ENCODE measurements at regions not wholly inside any gene's neighbourhood (a gene's known extent, or its start where the extent isn't known, plus 50 kb on each side); places are given as distances from the start of the nearest gene placed in this dataset.

- 96% methylated on average over 5 of the region's 5 CpGs; no CpG with 5 or more reads in 1 of the 2 experiments for WGBS, 2 experiments (ENCODE audit: extremely low coverage in 1 of 2, insufficient coverage in 1 of 2, insufficient read length in 1 of 2, insufficient replicate concordance in 2 of 2, low coverage in 1 of 2, low lambda C conversion rate in 2 of 2, missing lambda C conversion rate in 1 of 2)
- DNase-seq (ENCODE audit: low read depth in 1 of 2, low spot score in 2 of 2) = no peak
- no peaks in the 10 kb centered on the region for H3K4me1 ChIP-seq (replicated peaks in 1 of 4; ENCODE audit: control insufficient read depth in 3 of 4, insufficient read depth in 4 of 4, low read length in 3 of 4)
- H3K9ac ChIP-seq (replicated peaks in 1 of 4; ENCODE audit: extremely low read depth in 1 of 4, low read depth in 3 of 4, low read length in 3 of 4) = no peak overlapping the region
- no peak overlapping the region for H2BK15ac ChIP-seq (ENCODE audit: low read length)
- H2BK5ac ChIP-seq (ENCODE audit: low read depth, low read length) = no peak overlapping the region
- no peak overlapping the region for H4K5ac ChIP-seq (ENCODE audit: insufficient read length, low read depth, low read length)
- no peak overlapping the region for H2BK120ac ChIP-seq (replicated peaks; ENCODE audit: low read depth, low read length)
- no peak overlapping the region for H3K18ac ChIP-seq (ENCODE audit: extremely low read depth, low read length)
- no peak overlapping the region for H2BK12ac ChIP-seq (ENCODE audit: low read depth, low read length)
- no peaks in the 10 kb centered on the region for H3K23me2 ChIP-seq (ENCODE audit: low read depth, low read length)
- H3K9me3 ChIP-seq (ENCODE audit: insufficient read depth in 2 of 2, low read depth in 1 of 2, low read length in 1 of 2) = no peaks in the 10 kb centered on the region
- no peak overlapping the region for H3K14ac ChIP-seq (ENCODE audit: insufficient read length)
- no peak overlapping the region for H2BK20ac ChIP-seq (ENCODE audit: low read length)
- no peaks in the 10 kb centered on the region for H3K27me3 ChIP-seq (replicated peaks in 1 of 4; ENCODE audit: control insufficient read depth in 3 of 4, extremely low read depth in 1 of 4, insufficient read depth in 3 of 4, low read length in 3 of 4)
- no peak overlapping the region for H3K27ac ChIP-seq (ENCODE audit: low read depth, low read length)
- ChIA-PET POLR2A (ENCODE audit: partially characterized antibody) (no interaction called here), CTCF (ENCODE audit: partially characterized antibody) (interaction anchor here (1.1 to 1.5 kb wide), 2 partner anchors 14 to 26 kb away, joined by 3 to 5 read pairs; no protein-coding TSS in a partner anchor)
- no peak overlapping the region for H4K91ac ChIP-seq (replicated peaks; ENCODE audit: insufficient read length, low read length)
- no peak overlapping the region for H3K4me3 ChIP-seq (ENCODE audit: extremely low read depth in 1 of 4, insufficient read depth in 2 of 4, low read depth in 3 of 4, low read length in 4 of 4)
- no peak overlapping the region for H3K4me2 ChIP-seq (ENCODE audit: insufficient read depth in 1 of 2, low read depth in 2 of 2, low read length in 2 of 2)
- H4K8ac ChIP-seq (ENCODE audit: extremely low read depth, insufficient read depth, low read length) = no peak overlapping the region
- no peak overlapping the region for H3K56ac ChIP-seq (replicated peaks; ENCODE audit: insufficient read length, low read depth, low read length)
- TF ChIP-seq HDAC2 (IDR thresholded peaks at IDR 0.05; ENCODE audit: borderline replicate concordance in 1 of 2, low read depth in 2 of 2, low read length in 2 of 2) (no peak), USF2 (IDR thresholded peaks at IDR 0.05; ENCODE audit: low read length) (no peak), BRCA1 (IDR thresholded peaks at IDR 0.05; ENCODE audit: low read depth, low read length) (no peak), CBX8 (IDR thresholded peaks at IDR 0.05; ENCODE audit: borderline replicate concordance, low read depth, low read length) (no peak), TBP (IDR thresholded peaks at IDR 0.05; ENCODE audit: low read depth, low read length) (no peak), ZNF274 (IDR thresholded peaks at IDR 0.05; ENCODE audit: borderline replicate concordance, extremely low read depth, low read length) (no peak), BACH1 (IDR thresholded peaks at IDR 0.05; ENCODE audit: low read length) (no peak), SAP30 (IDR thresholded peaks at IDR 0.05; ENCODE audit: insufficient read depth, insufficient replicate concordance, low read length) (no peak), EP300 (IDR thresholded peaks at IDR 0.05; ENCODE audit: borderline replicate concordance in 1 of 2, low read depth in 2 of 2, low read length in 2 of 2) (no peak), SP1 (IDR thresholded peaks at IDR 0.05; ENCODE audit: low read depth, low read length) (no peak), NANOG (IDR thresholded peaks at IDR 0.05; ENCODE audit: insufficient read depth, low read depth, low read length, poor library complexity, severe bottlenecking) (no peak), SP2 (IDR thresholded peaks at IDR 0.05; ENCODE audit: low read length) (no peak), YY1 (IDR thresholded peaks at IDR 0.05; ENCODE audit: low read depth, low read length) (no peak)
- H2AFZ ChIP-seq (ENCODE audit: low read length) = no peak overlapping the region
- H3K79me1 ChIP-seq (ENCODE audit: low read depth, low read length) = no peaks in the 10 kb centered on the region
- H3K23ac ChIP-seq (ENCODE audit: insufficient read length) = no peak overlapping the region
- FAIRE-seq = no peak
- no peaks in the 10 kb centered on the region for H3K36me3 ChIP-seq (ENCODE audit: control insufficient read depth in 2 of 4, insufficient read depth in 4 of 4, low read length in 3 of 4)
- H4K20me1 ChIP-seq (replicated peaks in 1 of 2; ENCODE audit: control insufficient read depth in 1 of 2, insufficient read depth in 2 of 2, low read length in 2 of 2) = no peaks in the 10 kb centered on the region
- no peak overlapping the region for H3K4ac ChIP-seq (replicated peaks; ENCODE audit: insufficient read length, low read depth, low read length)
- no peaks in the 10 kb centered on the region for H3K79me2 ChIP-seq (ENCODE audit: control insufficient read depth in 1 of 2, insufficient read depth in 2 of 2, low read length in 2 of 2)
- no peak overlapping the region for H2AK5ac ChIP-seq (ENCODE audit: low read depth, low read length)
Measured at GRCh38 chr12:126773012-126773411, 1494.0 kb upstream of the TMEM132C start.
